ENCODE measurements at regions not wholly inside any gene's neighbourhood (a gene's known extent, or its start where the extent isn't known, plus 50 kb on each side); places are given as distances from the start of the nearest gene placed in this dataset.
A peak's percentile ranks its signal among the peaks of the same experiment; 100 is the strongest.

DNA sequence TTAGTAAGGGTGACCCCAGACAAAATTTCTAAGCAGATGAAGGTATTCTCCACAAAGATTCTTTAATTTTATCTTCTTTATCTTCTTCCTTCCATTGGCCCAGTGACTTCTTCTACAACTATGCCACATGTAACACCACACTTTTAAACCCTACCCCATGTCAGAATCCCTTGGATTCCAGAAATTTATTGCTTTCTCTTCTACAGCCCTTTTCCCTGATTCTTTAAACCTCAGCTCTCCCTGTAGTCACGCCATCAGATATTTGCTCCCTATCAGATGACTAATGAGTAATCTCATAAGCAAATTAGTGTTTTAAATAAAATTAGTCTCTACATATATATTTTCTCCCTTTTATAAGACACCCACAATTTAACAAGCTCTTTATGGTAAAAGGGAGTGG, 423.4 kb upstream of the CHORDC1 start:
- Histone ChIP-seq H3K4me1 (ENCODE audit: control insufficient read depth in 2 of 2, insufficient read depth in 1 of 2, low read depth in 1 of 2, low read length in 2 of 2) (no peaks in the 10 kb centered on the region), H3K23ac (ENCODE audit: low read depth, low read length, poor library complexity) (no peak overlapping the region)

DNA sequence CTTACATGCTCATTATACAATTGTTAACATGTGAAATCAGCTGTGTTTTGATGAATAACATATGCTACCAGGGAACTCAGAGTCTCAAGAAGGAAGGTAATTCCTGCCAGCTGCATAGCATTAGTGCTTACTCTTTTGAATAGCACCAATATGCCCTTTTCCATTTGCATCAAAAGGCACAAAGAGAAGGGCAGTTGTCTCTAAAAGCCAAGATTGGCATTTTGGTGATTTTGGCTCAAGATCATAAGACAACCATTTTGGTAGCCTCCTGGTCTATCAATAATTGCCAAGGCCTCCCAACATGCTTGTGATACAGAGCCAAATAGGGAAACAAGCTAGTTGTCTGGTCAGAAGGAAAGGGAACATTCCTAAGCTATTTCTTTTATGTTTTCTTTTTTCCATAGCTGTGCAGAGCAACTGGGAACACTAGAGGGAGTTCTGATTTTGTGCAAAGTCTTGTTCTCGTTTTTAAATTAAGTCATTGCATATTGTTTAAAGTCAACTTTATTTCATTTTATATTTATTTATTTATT, 416.7 kb upstream of the CHORDC1 start:
- no peak for DNase-seq (ENCODE audit: low spot score)
- Histone ChIP-seq H3K23ac (ENCODE audit: low read depth, low read length, poor library complexity) (no peak overlapping the region), H2AK5ac (ENCODE audit: low read depth, low read length) (no peak overlapping the region), H3K9ac (ENCODE audit: low read depth, low read length, poor library complexity) (no peak overlapping the region), H3K4me2 (ENCODE audit: insufficient read depth, low read length, poor library complexity, severe bottlenecking) (no peak overlapping the region), H2BK5ac (ENCODE audit: low read length) (no peak overlapping the region), H3K4me3 (ENCODE audit: low read length in 2 of 2) (no peak overlapping the region), H3K14ac (ENCODE audit: low read length) (no peak overlapping the region), H3K4me1 (ENCODE audit: control insufficient read depth in 2 of 2, insufficient read depth in 1 of 2, low read depth in 1 of 2, low read length in 2 of 2) (peaks cover 0 to 4% of the 10 kb centered on the region in 2 donors), H4K8ac (ENCODE audit: low read depth, low read length) (no peak overlapping the region), H3K4ac (ENCODE audit: low read length) (no peak overlapping the region), H2AFZ (ENCODE audit: low read length) (no peak overlapping the region), H3K9me3 (replicated peaks in 1 of 2; ENCODE audit: control insufficient read depth in 2 of 2, insufficient read depth in 1 of 2, low read depth in 1 of 2, low read length in 2 of 2) (no peaks in the 10 kb centered on the region), H3K18ac (ENCODE audit: low read length) (no peak overlapping the region), H2BK12ac (ENCODE audit: low read length) (peak overlapping the region; percentile 73), H3K36me3 (replicated peaks in 1 of 2; ENCODE audit: control insufficient read depth in 2 of 2, insufficient read depth in 2 of 2, low read length in 2 of 2) (no peaks in the 10 kb centered on the region), H2BK15ac (ENCODE audit: low read length) (no peak overlapping the region), H4K91ac (ENCODE audit: low read depth, low read length, poor library complexity) (no peak overlapping the region), H2BK120ac (ENCODE audit: low read depth, low read length) (no peak overlapping the region), H3K79me1 (ENCODE audit: low read depth, low read length) (no peaks in the 10 kb centered on the region), H3K27me3 (ENCODE audit: control insufficient read depth in 3 of 3, insufficient read depth in 3 of 3, low read depth in 1 of 3, low read length in 3 of 3) (no peaks in the 10 kb centered on the region), H3K27ac (replicated peaks; ENCODE audit: low read length) (no peak overlapping the region)
- no CpG with 5 or more reads among the region's 1 CpG for WGBS, 2 donors (ENCODE audit: extremely low coverage in 2 of 2, insufficient read length in 2 of 2, insufficient replicate concordance in 1 of 2)

More for the DNA sequence above, 423.4 kb upstream of the CHORDC1 start:
- H2AK5ac ChIP-seq (ENCODE audit: low read depth, low read length), result no peak overlapping the region
- H3K36me3 ChIP-seq (replicated peaks in 1 of 2; ENCODE audit: control insufficient read depth in 2 of 2, insufficient read depth in 2 of 2, low read length in 2 of 2), result no peaks in the 10 kb centered on the region
- no peak overlapping the region for H2BK5ac ChIP-seq (ENCODE audit: low read length)
- no peak overlapping the region for H3K14ac ChIP-seq (ENCODE audit: low read length)
- H2BK15ac ChIP-seq (ENCODE audit: low read length), result no peak overlapping the region
- no peak for DNase-seq (ENCODE audit: low spot score)
- no peak overlapping the region for H3K9ac ChIP-seq (ENCODE audit: low read depth, low read length, poor library complexity)
- no peak overlapping the region for H2BK12ac ChIP-seq (ENCODE audit: low read length)
- no peak overlapping the region for H3K27ac ChIP-seq (replicated peaks; ENCODE audit: low read length)
- no peak overlapping the region for H3K4me3 ChIP-seq (ENCODE audit: low read length in 2 of 2)
- no peak overlapping the region for H4K8ac ChIP-seq (ENCODE audit: low read depth, low read length)
- H3K18ac ChIP-seq (ENCODE audit: low read length), result no peak overlapping the region
- no peak overlapping the region for H2AFZ ChIP-seq (ENCODE audit: low read length)
- no peak overlapping the region for H2BK120ac ChIP-seq (ENCODE audit: low read depth, low read length)
- no peaks in the 10 kb centered on the region for H3K79me1 ChIP-seq (ENCODE audit: low read depth, low read length)
- H3K4me2 ChIP-seq (ENCODE audit: insufficient read depth, low read length, poor library complexity, severe bottlenecking), result no peak overlapping the region
- H3K9me3 ChIP-seq (replicated peaks in 1 of 2; ENCODE audit: control insufficient read depth in 2 of 2, insufficient read depth in 1 of 2, low read depth in 1 of 2, low read length in 2 of 2), result no peaks in the 10 kb centered on the region
- H3K27me3 ChIP-seq (ENCODE audit: control insufficient read depth in 3 of 3, insufficient read depth in 3 of 3, low read depth in 1 of 3, low read length in 3 of 3), result no peaks in the 10 kb centered on the region
- no peak overlapping the region for H4K91ac ChIP-seq (ENCODE audit: low read depth, low read length, poor library complexity)
- no CpG with 5 or more reads among the region's 1 CpG for WGBS, 2 donors (ENCODE audit: extremely low coverage in 2 of 2, insufficient read length in 2 of 2, insufficient replicate concordance in 1 of 2)
- no peak overlapping the region for H3K4ac ChIP-seq (ENCODE audit: low read length)

- no peak overlapping the region for H2AK5ac ChIP-seq (ENCODE audit: low read depth, low read length)
- H3K9me3 ChIP-seq (replicated peaks in 1 of 2; ENCODE audit: control insufficient read depth in 2 of 2, insufficient read depth in 1 of 2, low read depth in 1 of 2, low read length in 2 of 2), result no peaks in the 10 kb centered on the region
- H3K4ac ChIP-seq (ENCODE audit: low read length), result no peak overlapping the region
- H2BK120ac ChIP-seq (ENCODE audit: low read depth, low read length), result no peak overlapping the region
- no peak overlapping the region for H3K23ac ChIP-seq (ENCODE audit: low read depth, low read length, poor library complexity)
- no peaks in the 10 kb centered on the region for H3K79me1 ChIP-seq (ENCODE audit: low read depth, low read length)
- no peak overlapping the region for H3K4me2 ChIP-seq (ENCODE audit: insufficient read depth, low read length, poor library complexity, severe bottlenecking)
- no peak overlapping the region for H2AFZ ChIP-seq (ENCODE audit: low read length)
- no peak overlapping the region for H2BK5ac ChIP-seq (ENCODE audit: low read length)
- no peak overlapping the region for H3K27ac ChIP-seq (replicated peaks; ENCODE audit: low read length)
- H4K91ac ChIP-seq (ENCODE audit: low read depth, low read length, poor library complexity), result no peak overlapping the region
- H3K14ac ChIP-seq (ENCODE audit: low read length), result no peak overlapping the region
- H3K4me1 ChIP-seq (ENCODE audit: control insufficient read depth in 2 of 2, insufficient read depth in 1 of 2, low read depth in 1 of 2, low read length in 2 of 2), result peaks cover 0 to 4% of the 10 kb centered on the region in 2 donors
- H4K8ac ChIP-seq (ENCODE audit: low read depth, low read length), result no peak overlapping the region
- H3K9ac ChIP-seq (ENCODE audit: low read depth, low read length, poor library complexity), result no peak overlapping the region
- no peak overlapping the region for H2BK15ac ChIP-seq (ENCODE audit: low read length)
- no peaks in the 10 kb centered on the region for H3K36me3 ChIP-seq (replicated peaks in 1 of 2; ENCODE audit: control insufficient read depth in 2 of 2, insufficient read depth in 2 of 2, low read length in 2 of 2)
- H3K27me3 ChIP-seq (ENCODE audit: control insufficient read depth in 3 of 3, insufficient read depth in 3 of 3, low read depth in 1 of 3, low read length in 3 of 3), result no peaks in the 10 kb centered on the region
- DNase-seq (ENCODE audit: low spot score), result no peak
- WGBS, 2 donors (ENCODE audit: extremely low coverage in 2 of 2, insufficient read length in 2 of 2, insufficient replicate concordance in 1 of 2), result no CpG with 5 or more reads among the region's 1 CpG
- H3K4me3 ChIP-seq (ENCODE audit: low read length in 2 of 2), result no peak overlapping the region
- H3K18ac ChIP-seq (ENCODE audit: low read length), result no peak overlapping the region
- H2BK12ac ChIP-seq (ENCODE audit: low read length), result no peak overlapping the region
These were observed 413.0 kb upstream of the CHORDC1 start for GRCh38 chr11:90635886-90636285.

- Histone ChIP-seq H2AK5ac (ENCODE audit: low read depth, low read length) (no peak overlapping the region), H2BK15ac (ENCODE audit: low read length) (no peak overlapping the region), H2BK120ac (ENCODE audit: low read depth, low read length) (no peak overlapping the region), H3K4me3 (ENCODE audit: low read length in 2 of 2) (no peak overlapping the region), H3K9me3 (replicated peaks in 1 of 2; ENCODE audit: control insufficient read depth in 2 of 2, insufficient read depth in 1 of 2, low read depth in 1 of 2, low read length in 2 of 2) (no peaks in the 10 kb centered on the region), H3K4me2 (ENCODE audit: insufficient read depth, low read length, poor library complexity, severe bottlenecking) (no peak overlapping the region), H3K27me3 (ENCODE audit: control insufficient read depth in 3 of 3, insufficient read depth in 3 of 3, low read depth in 1 of 3, low read length in 3 of 3) (no peaks in the 10 kb centered on the region), H3K36me3 (replicated peaks in 1 of 2; ENCODE audit: control insufficient read depth in 2 of 2, insufficient read depth in 2 of 2, low read length in 2 of 2) (no peaks in the 10 kb centered on the region), H3K18ac (ENCODE audit: low read length) (no peak overlapping the region), H3K9ac (ENCODE audit: low read depth, low read length, poor library complexity) (no peak overlapping the region), H4K8ac (ENCODE audit: low read depth, low read length) (no peak overlapping the region), H3K79me1 (ENCODE audit: low read depth, low read length) (no peaks in the 10 kb centered on the region), H3K14ac (ENCODE audit: low read length) (no peak overlapping the region), H3K4me1 (ENCODE audit: control insufficient read depth in 2 of 2, insufficient read depth in 1 of 2, low read depth in 1 of 2, low read length in 2 of 2) (peaks cover 0 to 4% of the 10 kb centered on the region in 2 donors), H2BK5ac (ENCODE audit: low read length) (no peak overlapping the region), H3K23ac (ENCODE audit: low read depth, low read length, poor library complexity) (no peak overlapping the region), H3K27ac (replicated peaks; ENCODE audit: low read length) (no peak overlapping the region), H4K91ac (ENCODE audit: low read depth, low read length, poor library complexity) (no peak overlapping the region), H3K4ac (ENCODE audit: low read length) (no peak overlapping the region), H2BK12ac (ENCODE audit: low read length) (no peak overlapping the region), H2AFZ (ENCODE audit: low read length) (no peak overlapping the region)
- WGBS, 2 donors (ENCODE audit: extremely low coverage in 2 of 2, insufficient read length in 2 of 2, insufficient replicate concordance in 1 of 2), result no CpG with 5 or more reads among the region's 1 CpG
- DNase-seq (ENCODE audit: low spot score), result no peak
These were observed 412.3 kb upstream of the CHORDC1 start for GRCh38 chr11:90635151-90635550.
